Stimulated activated CD8-positive, alpha-beta memory T cell treated with anti-CD3 and anti-CD28 coated beads, Interleukin-12 subunit alpha, Interleukin-12 subunit beta, amount 100 ng/mL, for 4 hours (primary cell): ENCODE measurements at regions not wholly inside any gene's neighbourhood (a gene's known extent, or its start where the extent isn't known, plus 50 kb on each side); places are given as distances from the start of the nearest gene placed in this dataset.
"Not testable (repeated sequence)": the region's sequence is repeated elsewhere in the genome, so short reads cannot be mapped to it uniquely, and the experiment has no call there.

Source experiments
- DNase-seq: peaks from one replicate; pipeline ENCODE4 v3.0.0-alpha.2; 2020; ENCODE audit warnings: low read depth

GRCh38 chr3:194950906-194951628 is 265.4 kb downstream of the FAM43A start:
- no peak for DNase-seq

- not testable (repeated sequence) for DNase-seq
Observed at GRCh38 chr3:194951629-194951920, 265.9 kb downstream of the FAM43A start.

- DNase-seq, result no peak
Observed at GRCh38 chr3:194951931-194952582, 266.4 kb downstream of the FAM43A start.

GRCh38 chr3:194952841-194953241 is 267.2 kb downstream of the FAM43A start:
- no peak for DNase-seq

- DNase-seq, result no peak
Observed at GRCh38 chr3:194953291-194953690, 267.6 kb downstream of the FAM43A start.

GRCh38 chr3:194955546-194955945 is 269.9 kb downstream of the FAM43A start:
- DNase-seq, result no peak

- DNase-seq, result no peak
Observed at GRCh38 chr3:194955979-194956696, 270.5 kb downstream of the FAM43A start.

GRCh38 chr3:194956697-194957396 is 271.2 kb downstream of the FAM43A start:
- no peak for DNase-seq

GRCh38 chr3:194957743-194958240 is 272.1 kb downstream of the FAM43A start:
- DNase-seq, result no peak

- DNase-seq, result no peak
Observed at GRCh38 chr3:194959217-194959616, 273.5 kb downstream of the FAM43A start.

- not testable (repeated sequence) for DNase-seq
Observed at GRCh38 chr3:194959666-194960065, 274.0 kb downstream of the FAM43A start.

GRCh38 chr3:194960446-194961032 is 274.9 kb downstream of the FAM43A start:
- no peak for DNase-seq

GRCh38 chr3:194961149-194961548 is 275.5 kb downstream of the FAM43A start:
- no peak for DNase-seq

- no peak for DNase-seq
Observed at GRCh38 chr3:194961571-194961970, 275.9 kb downstream of the FAM43A start.

GRCh38 chr3:194962056-194962455 is 276.4 kb downstream of the FAM43A start:
- no peak for DNase-seq

- DNase-seq, result no peak
Observed at GRCh38 chr3:194964809-194965208, 279.1 kb downstream of the FAM43A start.

GRCh38 chr3:194967151-194968117 is 281.8 kb downstream of the FAM43A start:
- DNase-seq, result no peak

- DNase-seq, result no peak
Observed at GRCh38 chr3:194970066-194970465, 284.4 kb downstream of the FAM43A start.

GRCh38 chr3:194971009-194971408 is 285.3 kb downstream of the FAM43A start:
- DNase-seq, result no peak

GRCh38 chr3:194971965-194972364 is 286.3 kb downstream of the FAM43A start:
- no peak for DNase-seq

- no peak for DNase-seq
Observed at GRCh38 chr3:194972641-194973040, 287.0 kb downstream of the FAM43A start.
